ENCODE measurements at regions not wholly inside any gene's neighbourhood (a gene's known extent, or its start where the extent isn't known, plus 50 kb on each side); places are given as distances from the start of the nearest gene placed in this dataset.
A peak's percentile ranks its signal among the peaks of the same experiment; 100 is the strongest.

- DNase-seq (no peak), ATAC-seq (no peak)
- intact Hi-C loops (cut with DNase I): no loop called here
Observed at GRCh38 chr11:8740129-8740528, 57.5 kb downstream of the RPL27A start.

- DNase-seq: no peak
- ATAC-seq: no peak
Observed at GRCh38 chr11:8744423-8744822, 61.8 kb downstream of the RPL27A start.

GRCh38 chr11:8745431-8746253 lies 63.0 kb downstream of the RPL27A start:
- DNase-seq (no peak), ATAC-seq (no peak)
- intact Hi-C loops (cut with DNase I): no loop called here

More at GRCh38 chr11:8744423-8744822, 61.8 kb downstream of the RPL27A start:
- intact Hi-C loops (cut with DNase I): no loop called here

GRCh38 chr11:8746331-8746974 lies 63.9 kb downstream of the RPL27A start:
- no peak for ATAC-seq
- intact Hi-C loops (cut with DNase I): no loop called here
- no peak for DNase-seq

GRCh38 chr11:8747173-8747572 lies 64.6 kb downstream of the RPL27A start:
- intact Hi-C loops (cut with DNase I): no loop called here
- DNase-seq (no peak), ATAC-seq (no peak)

- intact Hi-C loops (cut with DNase I): no loop called here
- DNase-seq (no peak), ATAC-seq (no peak)
Observed at GRCh38 chr11:8748317-8748716, 65.7 kb downstream of the RPL27A start.

- no peak for DNase-seq
- peak; percentile 15 to 57 for ATAC-seq
- intact Hi-C loops (cut with DNase I): no loop called here
Observed at GRCh38 chr11:8749202-8749601, 66.6 kb downstream of the RPL27A start.

GRCh38 chr11:8754241-8754640 lies 71.6 kb downstream of the RPL27A start:
- intact Hi-C loops (cut with DNase I): no loop called here
- DNase-seq: no peak
- ATAC-seq: no peak

GRCh38 chr11:8756201-8756600 lies 73.6 kb downstream of the RPL27A start:
- intact Hi-C loops (cut with DNase I): no loop called here
- ATAC-seq (no peak), DNase-seq (no peak)

GRCh38 chr11:8757047-8757446 lies 74.5 kb downstream of the RPL27A start:
- ATAC-seq (peak in 1 of 2 donors; percentile 67), DNase-seq (no peak)
- intact Hi-C loops (cut with DNase I): no loop called here

GRCh38 chr11:8757533-8757932 lies 74.9 kb downstream of the RPL27A start:
- ATAC-seq (no peak), DNase-seq (no peak)
- intact Hi-C loops (cut with DNase I): no loop called here

- intact Hi-C loops (cut with DNase I): no loop called here
- ATAC-seq: no peak
- no peak for DNase-seq
Observed at GRCh38 chr11:8758619-8759169, 76.1 kb downstream of the RPL27A start.

GRCh38 chr11:8759634-8760033 lies 77.0 kb downstream of the RPL27A start:
- intact Hi-C loops (cut with DNase I): no loop called here
- ATAC-seq (peak; percentile 46 to 51), DNase-seq (no peak)

GRCh38 chr11:8760896-8761295 lies 78.3 kb downstream of the RPL27A start:
- intact Hi-C loops (cut with DNase I): no loop called here
- no peak for DNase-seq
- ATAC-seq: no peak

GRCh38 chr11:8763070-8763685 lies 80.6 kb downstream of the RPL27A start:
- DNase-seq: no peak
- intact Hi-C loops (cut with DNase I): no loop called here
- no peak for ATAC-seq

GRCh38 chr11:8765294-8765693 lies 82.7 kb downstream of the RPL27A start:
- intact Hi-C loops (cut with DNase I): no loop called here
- ATAC-seq: no peak
- no peak for DNase-seq

- no peak for ATAC-seq
- intact Hi-C loops (cut with DNase I): no loop called here
- no peak for DNase-seq
Observed at GRCh38 chr11:8766043-8766987, 83.7 kb downstream of the RPL27A start.

- ATAC-seq (peak; percentile 54 to 69), DNase-seq (peak; percentile 35)
- intact Hi-C loops (cut with DNase I): no loop called here
Observed at GRCh38 chr11:8766988-8767374, 84.4 kb downstream of the RPL27A start.

Measured in left cardiac atrium (tissue), 4 donors.